Prostate gland (tissue), 2 donors: ENCODE measurements at regions not wholly inside any gene's neighbourhood (a gene's known extent, or its start where the extent isn't known, plus 50 kb on each side); places are given as distances from the start of the nearest gene placed in this dataset.

Experiments
- POLR2A ChIP-seq: fragments of 450-650 bp; IDR thresholded peaks from one replicate; pipeline ENCODE4 v1.6.1; 2016; ENCODE audit warnings: antibody characterized with exemption, mild to moderate bottlenecking
- POLR2AphosphoS5 ChIP-seq: sonication (generic); formaldehyde crosslinking; IDR thresholded peaks from one replicate; pipeline ENCODE4 v1.6.1; 2017; ENCODE audit warnings: antibody characterized with exemption
- TF ChIP-seq, protein P1 (sequence below), 4 experiments: fragments of 200-600 bp in 2 of 4; fragments of 450-650 bp in 2 of 4; sonication (generic) in 2 of 4; IDR thresholded peaks; 1 replicate in 3 of 4; 2 replicates in 1 of 4; pipeline ENCODE4 v1.5.1; 2016 to 2019; ENCODE audit warnings: antibody characterized with exemption in 4 of 4, mild to moderate bottlenecking in 2 of 4, moderate library complexity in 2 of 4

DNA sequence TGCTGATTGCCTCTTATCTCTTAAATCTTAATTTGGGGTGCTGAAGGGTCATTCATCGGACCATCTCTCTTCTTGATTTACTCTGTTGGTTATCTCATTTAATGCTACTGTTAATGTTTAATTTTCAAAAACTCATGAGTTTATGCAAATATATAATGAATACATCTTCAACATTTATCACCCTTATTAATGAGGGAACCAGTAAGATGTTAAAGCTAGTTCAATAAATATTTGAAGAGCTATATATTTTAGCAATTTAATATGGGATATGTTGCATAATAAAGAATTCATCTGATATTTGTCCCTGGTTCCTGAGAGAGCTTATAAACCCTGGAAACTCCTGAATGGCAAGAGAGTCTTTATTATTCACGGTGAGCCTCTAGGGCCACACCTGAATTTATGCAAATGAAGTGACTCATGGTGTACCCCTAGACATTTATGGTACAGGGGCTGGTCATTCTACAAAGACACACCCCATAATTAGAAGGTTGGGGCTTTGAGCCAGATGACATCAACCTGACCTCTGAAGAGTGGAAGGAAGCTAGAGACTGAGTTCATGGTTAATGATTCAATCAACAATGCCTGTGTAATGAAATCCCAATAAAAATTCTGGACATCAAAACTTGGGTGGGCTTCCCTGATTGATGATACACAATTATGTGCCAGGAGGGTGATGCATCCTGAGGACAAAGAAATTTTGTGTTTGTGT, 339.5 kb upstream of the ZNF608 start:
- TF ChIP-seq, protein P1, sequence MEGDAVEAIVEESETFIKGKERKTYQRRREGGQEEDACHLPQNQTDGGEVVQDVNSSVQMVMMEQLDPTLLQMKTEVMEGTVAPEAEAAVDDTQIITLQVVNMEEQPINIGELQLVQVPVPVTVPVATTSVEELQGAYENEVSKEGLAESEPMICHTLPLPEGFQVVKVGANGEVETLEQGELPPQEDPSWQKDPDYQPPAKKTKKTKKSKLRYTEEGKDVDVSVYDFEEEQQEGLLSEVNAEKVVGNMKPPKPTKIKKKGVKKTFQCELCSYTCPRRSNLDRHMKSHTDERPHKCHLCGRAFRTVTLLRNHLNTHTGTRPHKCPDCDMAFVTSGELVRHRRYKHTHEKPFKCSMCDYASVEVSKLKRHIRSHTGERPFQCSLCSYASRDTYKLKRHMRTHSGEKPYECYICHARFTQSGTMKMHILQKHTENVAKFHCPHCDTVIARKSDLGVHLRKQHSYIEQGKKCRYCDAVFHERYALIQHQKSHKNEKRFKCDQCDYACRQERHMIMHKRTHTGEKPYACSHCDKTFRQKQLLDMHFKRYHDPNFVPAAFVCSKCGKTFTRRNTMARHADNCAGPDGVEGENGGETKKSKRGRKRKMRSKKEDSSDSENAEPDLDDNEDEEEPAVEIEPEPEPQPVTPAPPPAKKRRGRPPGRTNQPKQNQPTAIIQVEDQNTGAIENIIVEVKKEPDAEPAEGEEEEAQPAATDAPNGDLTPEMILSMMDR (IDR thresholded peaks at IDR 0.05): no peak
- TF ChIP-seq POLR2AphosphoS5: no peak
- TF ChIP-seq POLR2A: no peak
